Keratinocyte (primary cell): ENCODE measurements at regions not wholly inside any gene's neighbourhood (a gene's known extent, or its start where the extent isn't known, plus 50 kb on each side); places are given as distances from the start of the nearest gene placed in this dataset.

Source experiments
- DNase-seq: peaks from one replicate; pipeline ENCODE4 v3.0.0-alpha.2; 2011; ENCODE audit warnings: low read depth, missing footprints, low spot score
- FAIRE-seq: peaks from 2 replicates; lab custom pipeline; 2011; peaks lifted over from hg19 to GRCh38; lab: Jason Lieb, UNC
- H2AFZ ChIP-seq: 2 replicates; pipeline ENCODE4 v1.6.0; 2012; ENCODE audit warnings: low read length, control low read depth, inconsistent platforms; ENCODE audit not compliant: control insufficient read depth
- H3K27ac ChIP-seq: 2 replicates; pipeline ENCODE4 v1.5.1; 2011; ENCODE audit warnings: low read length; ENCODE audit not compliant: control insufficient read depth, insufficient read depth
- H3K27me3 ChIP-seq: 3 replicates; pipeline ENCODE4 v1.6.0; 2011; ENCODE audit warnings: low read length; ENCODE audit not compliant: control insufficient read depth, insufficient read depth; ENCODE audit errors: extremely low read depth
- H3K36me3 ChIP-seq, 2 experiments: 2 replicates in 1 of 2; 3 replicates in 1 of 2; pipeline ENCODE4 v1.5.1; 2011; ENCODE audit warnings: low read length in 2 of 2, mild to moderate bottlenecking in 1 of 2; ENCODE audit not compliant: control insufficient read depth in 2 of 2, insufficient read depth in 2 of 2; ENCODE audit errors: extremely low read depth in 1 of 2
- H3K4me1 ChIP-seq: 3 replicates; pipeline ENCODE4 v1.5.1; 2011; ENCODE audit warnings: low read length; ENCODE audit not compliant: control insufficient read depth, insufficient read depth; ENCODE audit errors: extremely low read depth
- H3K4me2 ChIP-seq: 3 replicates; pipeline ENCODE4 v1.6.0; 2011; ENCODE audit warnings: low read depth, low read length; ENCODE audit not compliant: control insufficient read depth, insufficient read depth; ENCODE audit errors: extremely low read depth
- H3K4me3 ChIP-seq, 3 experiments: fragments of 200-600 bp in 1 of 3; sonication (generic) in 1 of 3; 2 replicates in 2 of 3; 3 replicates in 1 of 3; pipeline ENCODE4 v1.5.1; 2011 to 2016; ENCODE audit warnings: low read length in 3 of 3, mild to moderate bottlenecking in 3 of 3, control low read depth in 2 of 3, inconsistent platforms in 1 of 3, low read depth in 1 of 3, mixed read lengths in 1 of 3, mixed run types in 1 of 3, moderate library complexity in 1 of 3; ENCODE audit not compliant: control insufficient read depth in 2 of 3, insufficient read depth in 2 of 3; ENCODE audit errors: extremely low read depth in 1 of 3
- H3K79me2 ChIP-seq: 2 replicates; pipeline ENCODE4 v1.6.0; 2012; ENCODE audit warnings: low read length; ENCODE audit not compliant: control insufficient read depth, insufficient read depth
- H3K9ac ChIP-seq: 3 replicates; pipeline ENCODE4 v1.6.0; 2011; ENCODE audit warnings: low read length; ENCODE audit not compliant: control insufficient read depth, insufficient read depth; ENCODE audit errors: extremely low read depth
- H3K9me1 ChIP-seq: 3 replicates; pipeline ENCODE4 v1.6.0; 2011; ENCODE audit warnings: low read length; ENCODE audit not compliant: control insufficient read depth, insufficient read depth; ENCODE audit errors: extremely low read depth
- H3K9me3 ChIP-seq: 2 replicates; pipeline ENCODE4 v1.5.1; 2012; ENCODE audit warnings: low read depth, low read length; ENCODE audit not compliant: control insufficient read depth
- H4K20me1 ChIP-seq: 3 replicates; pipeline ENCODE4 v1.6.0; 2011; ENCODE audit warnings: low read length; ENCODE audit not compliant: control insufficient read depth, insufficient read depth; ENCODE audit errors: extremely low read depth
- EZH2 ChIP-seq: IDR thresholded peaks from one replicate; pipeline ENCODE4 v1.6.1; 2012; ENCODE audit warnings: inconsistent platforms, mild to moderate bottlenecking, low read length, moderate library complexity
- dilution Hi-C: fragments of 300-500 bp; cut with MboI; formaldehyde crosslinking; loops from one replicate; pipeline ENCODE4 v1.7.0; 2020; ENCODE audit warnings: low sequenced_read_pairs; ENCODE audit not compliant: extremely low pct_ligation_motif_present
- TF ChIP-seq, protein P1 (sequence below), 3 experiments: IDR thresholded peaks in 1 of 3; conservative IDR thresholded peaks in 1 of 3; optimal IDR thresholded peaks in 1 of 3; 2 replicates in 2 of 3; 3 replicates in 1 of 3; pipeline versions ENCODE3 to v1.5.1; 2011; ENCODE audit warnings: low read length in 3 of 3, mild to moderate bottlenecking in 3 of 3, moderate library complexity in 2 of 3, control low read depth in 1 of 3, inconsistent platforms in 1 of 3; ENCODE audit not compliant: insufficient read depth in 2 of 3; ENCODE audit errors: extremely low read depth in 1 of 3

DNA sequence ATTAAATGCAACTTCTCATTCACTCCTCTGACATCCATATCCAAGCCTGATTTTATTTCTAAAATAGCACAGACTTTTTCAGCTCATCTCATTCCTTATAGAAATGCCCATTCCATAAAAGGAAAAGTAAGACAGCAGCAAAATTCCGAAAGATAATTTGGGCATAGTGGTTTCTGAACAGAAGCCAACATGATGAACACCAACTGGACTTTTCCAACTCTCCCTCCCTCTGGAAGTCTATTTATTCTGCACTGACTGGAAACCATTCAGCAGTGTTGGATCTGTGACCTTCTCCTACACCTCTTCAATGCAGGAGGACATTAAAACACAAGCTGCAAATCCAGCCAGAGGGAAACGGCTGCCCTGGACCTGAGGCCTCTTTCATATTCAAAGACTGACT lies 306.2 kb upstream of the NT5E start:
- H3K27me3 ChIP-seq: no peaks in the 10 kb centered on the region
- no peak overlapping the region for H3K4me2 ChIP-seq
- H3K9ac ChIP-seq: no peak overlapping the region
- H3K79me2 ChIP-seq: no peaks in the 10 kb centered on the region
- no peaks in the 10 kb centered on the region for H3K9me3 ChIP-seq
- no peak overlapping the region for H3K27ac ChIP-seq
- no peaks in the 10 kb centered on the region for H3K9me1 ChIP-seq
- TF ChIP-seq EZH2: no peak
- TF ChIP-seq, protein P1, sequence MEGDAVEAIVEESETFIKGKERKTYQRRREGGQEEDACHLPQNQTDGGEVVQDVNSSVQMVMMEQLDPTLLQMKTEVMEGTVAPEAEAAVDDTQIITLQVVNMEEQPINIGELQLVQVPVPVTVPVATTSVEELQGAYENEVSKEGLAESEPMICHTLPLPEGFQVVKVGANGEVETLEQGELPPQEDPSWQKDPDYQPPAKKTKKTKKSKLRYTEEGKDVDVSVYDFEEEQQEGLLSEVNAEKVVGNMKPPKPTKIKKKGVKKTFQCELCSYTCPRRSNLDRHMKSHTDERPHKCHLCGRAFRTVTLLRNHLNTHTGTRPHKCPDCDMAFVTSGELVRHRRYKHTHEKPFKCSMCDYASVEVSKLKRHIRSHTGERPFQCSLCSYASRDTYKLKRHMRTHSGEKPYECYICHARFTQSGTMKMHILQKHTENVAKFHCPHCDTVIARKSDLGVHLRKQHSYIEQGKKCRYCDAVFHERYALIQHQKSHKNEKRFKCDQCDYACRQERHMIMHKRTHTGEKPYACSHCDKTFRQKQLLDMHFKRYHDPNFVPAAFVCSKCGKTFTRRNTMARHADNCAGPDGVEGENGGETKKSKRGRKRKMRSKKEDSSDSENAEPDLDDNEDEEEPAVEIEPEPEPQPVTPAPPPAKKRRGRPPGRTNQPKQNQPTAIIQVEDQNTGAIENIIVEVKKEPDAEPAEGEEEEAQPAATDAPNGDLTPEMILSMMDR (optimal IDR thresholded peaks at IDR 0.05 in 1 of 3, IDR thresholded peaks at IDR 0.05 in 1 of 3, conservative IDR thresholded peaks at IDR 0.05 in 1 of 3; ENCODE audit: extremely low read depth in 1 of 3, insufficient read depth in 2 of 3, low read length in 3 of 3): no peak
- no peaks in the 10 kb centered on the region for H4K20me1 ChIP-seq
- dilution Hi-C loops: no loop called here
- DNase-seq (no peak), FAIRE-seq (no peak)
- H3K4me3 ChIP-seq: no peak overlapping the region
- H3K4me1 ChIP-seq: no peaks in the 10 kb centered on the region
- H3K36me3 ChIP-seq: no peaks in the 10 kb centered on the region
- H2AFZ ChIP-seq: no peak overlapping the region

DNA sequence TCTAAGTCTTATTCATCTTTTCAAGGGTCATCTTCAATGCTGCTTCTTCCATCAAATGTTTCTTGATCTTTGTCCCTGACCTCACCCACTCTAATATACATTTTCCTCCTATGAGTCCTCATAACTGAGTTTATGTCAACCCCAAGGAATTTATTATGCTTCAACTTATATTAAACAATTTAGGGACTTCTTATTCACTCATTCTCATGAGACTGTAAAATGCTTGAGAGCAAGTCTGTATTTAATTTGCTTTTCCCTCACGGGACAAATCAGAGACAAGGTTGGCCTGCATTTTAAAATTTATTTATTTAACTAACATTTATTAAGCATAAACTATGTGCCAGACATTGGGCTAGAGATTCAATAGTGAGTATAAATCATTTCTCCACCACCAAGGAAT lies 312.0 kb upstream of the NT5E start:
- FAIRE-seq: no peak
- no peak overlapping the region for H3K27ac ChIP-seq
- no peaks in the 10 kb centered on the region for H3K4me1 ChIP-seq
- no peaks in the 10 kb centered on the region for H3K79me2 ChIP-seq
- no peak overlapping the region for H3K4me2 ChIP-seq
- no peak for DNase-seq
- TF ChIP-seq, protein P1 (optimal IDR thresholded peaks at IDR 0.05 in 1 of 3, IDR thresholded peaks at IDR 0.05 in 1 of 3, conservative IDR thresholded peaks at IDR 0.05 in 1 of 3; ENCODE audit: extremely low read depth in 1 of 3, insufficient read depth in 2 of 3, low read length in 3 of 3): no peak
- no peak for TF ChIP-seq EZH2
- dilution Hi-C loops: no loop called here
- H3K9ac ChIP-seq: no peak overlapping the region
- H3K36me3 ChIP-seq: no peaks in the 10 kb centered on the region
- no peaks in the 10 kb centered on the region for H3K9me3 ChIP-seq
- no peaks in the 10 kb centered on the region for H4K20me1 ChIP-seq
- no peak overlapping the region for H3K4me3 ChIP-seq
- H2AFZ ChIP-seq: no peak overlapping the region
- H3K27me3 ChIP-seq: no peaks in the 10 kb centered on the region
- H3K9me1 ChIP-seq: no peaks in the 10 kb centered on the region
